ENCODE measurements at regions not wholly inside any gene's neighbourhood (a gene's known extent, or its start where the extent isn't known, plus 50 kb on each side); places are given as distances from the start of the nearest gene placed in this dataset.

DNA sequence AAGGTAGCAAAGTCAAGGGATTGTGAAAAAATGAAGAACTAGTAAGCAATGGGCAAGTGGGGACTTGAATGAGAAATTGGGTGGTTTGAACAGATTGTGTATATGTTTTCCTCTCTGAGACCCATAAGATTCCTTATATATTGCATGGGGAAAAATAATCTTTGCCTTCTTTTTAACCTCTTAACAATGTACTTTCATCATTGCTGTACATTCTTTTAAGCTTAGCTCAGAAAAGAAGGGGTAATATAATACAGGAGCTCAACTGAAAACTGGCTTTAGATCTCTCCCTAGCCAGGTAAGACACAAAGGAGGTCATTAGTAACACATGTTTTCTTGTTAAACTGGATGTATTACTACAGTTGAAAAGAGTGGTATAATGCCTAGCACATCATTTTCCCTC is 287.2 kb downstream of the RNF144B start:
- no peak for DNase-seq

- no peak for DNase-seq
These were observed 288.7 kb downstream of the RNF144B start for GRCh38 chr6:18675881-18676280.

- no peak for DNase-seq
These were observed 289.4 kb downstream of the RNF144B start for GRCh38 chr6:18676548-18676947.

GRCh38 chr6:18680842-18681241 is 293.7 kb downstream of the RNF144B start:
- DNase-seq = no peak

GRCh38 chr6:18681832-18682503 is 294.8 kb downstream of the RNF144B start:
- no peak for DNase-seq

- no peak for DNase-seq
These were observed 297.2 kb downstream of the RNF144B start for GRCh38 chr6:18684343-18684742.

- DNase-seq = no peak
These were observed 306.0 kb downstream of the RNF144B start for GRCh38 chr6:18692929-18693685.

- no peak for DNase-seq
These were observed 306.7 kb downstream of the RNF144B start for GRCh38 chr6:18693881-18694280.

- DNase-seq = no peak
These were observed 316.4 kb downstream of the RNF144B start for GRCh38 chr6:18703546-18703945.

DNA sequence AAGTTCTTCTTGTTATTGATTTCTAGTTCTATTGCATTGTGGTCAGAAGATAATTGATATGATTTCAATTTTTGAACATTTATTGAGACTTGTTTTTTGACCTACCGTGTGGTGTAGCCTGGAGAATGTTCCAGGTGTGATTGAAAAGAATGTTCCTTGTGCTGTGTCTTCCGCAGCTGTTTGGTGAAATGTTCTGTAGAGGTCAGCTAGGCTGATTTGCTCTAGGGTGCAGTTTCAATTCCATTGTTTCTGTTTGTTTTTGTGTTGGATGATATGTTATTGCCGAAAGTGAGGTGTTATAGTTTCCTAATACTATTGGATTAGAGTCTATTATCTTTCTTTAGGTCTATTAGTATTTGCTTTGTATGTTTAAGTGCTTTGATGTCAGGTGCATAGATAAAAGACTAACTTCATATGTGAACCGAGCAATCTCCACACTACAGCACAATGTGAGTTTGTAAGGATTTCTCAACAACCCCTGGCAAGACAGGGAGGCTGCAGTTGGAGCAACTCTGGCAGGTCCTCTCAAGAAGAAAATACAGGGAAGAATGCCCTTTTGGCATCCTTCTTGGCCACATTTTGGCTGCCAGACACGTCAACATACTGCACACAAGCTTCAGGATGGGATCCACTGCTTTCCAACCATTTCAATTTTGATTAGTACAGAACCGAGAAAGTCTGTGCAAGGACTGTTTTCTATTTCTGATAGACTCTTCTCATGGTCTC is 320.7 kb downstream of the RNF144B start:
- no peak for DNase-seq

GRCh38 chr6:18712595-18712994 is 325.4 kb downstream of the RNF144B start:
- no peak for DNase-seq

DNA sequence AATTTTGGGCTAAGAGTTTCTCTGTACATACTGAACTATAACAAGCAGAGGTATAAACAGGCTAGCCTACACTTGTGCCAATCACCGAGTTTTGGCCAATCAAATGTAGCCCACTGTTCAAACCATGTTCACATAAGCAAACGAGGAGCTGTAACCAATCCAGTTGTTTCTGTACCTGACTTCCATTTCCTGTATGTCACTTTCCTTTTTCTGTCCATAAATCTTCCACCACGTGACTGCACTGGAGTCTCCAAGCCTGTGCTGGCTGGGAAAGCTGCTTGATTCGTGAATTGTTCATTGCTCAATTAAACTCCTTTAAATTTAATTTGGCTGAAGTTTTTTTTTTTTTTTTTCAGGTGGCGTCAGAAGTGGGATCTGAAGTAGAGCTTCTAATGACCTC is 332.9 kb downstream of the RNF144B start:
- DNase-seq = no peak

DNA sequence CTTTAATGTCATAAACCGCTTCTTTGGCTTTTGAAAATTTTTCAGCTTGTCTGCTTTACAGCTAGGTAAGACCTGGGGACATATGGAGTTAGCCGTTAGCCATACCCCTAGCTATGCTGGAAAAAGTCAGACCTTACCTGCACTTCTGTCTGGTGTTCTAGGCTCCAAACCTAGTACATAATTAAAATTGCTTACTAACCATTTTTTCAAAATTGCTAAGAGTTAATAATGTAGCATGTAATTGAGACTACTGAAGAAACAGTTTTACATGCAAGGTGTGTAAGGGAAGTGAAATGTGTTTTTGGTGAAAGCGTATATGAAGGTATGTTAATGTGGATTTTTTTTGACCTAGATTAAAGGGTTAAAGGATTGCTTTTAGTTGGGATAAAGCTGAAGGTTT is 336.9 kb downstream of the RNF144B start:
- no peak for DNase-seq

GRCh38 chr6:18725449-18725848 is 338.3 kb downstream of the RNF144B start:
- DNase-seq = no peak

DNA sequence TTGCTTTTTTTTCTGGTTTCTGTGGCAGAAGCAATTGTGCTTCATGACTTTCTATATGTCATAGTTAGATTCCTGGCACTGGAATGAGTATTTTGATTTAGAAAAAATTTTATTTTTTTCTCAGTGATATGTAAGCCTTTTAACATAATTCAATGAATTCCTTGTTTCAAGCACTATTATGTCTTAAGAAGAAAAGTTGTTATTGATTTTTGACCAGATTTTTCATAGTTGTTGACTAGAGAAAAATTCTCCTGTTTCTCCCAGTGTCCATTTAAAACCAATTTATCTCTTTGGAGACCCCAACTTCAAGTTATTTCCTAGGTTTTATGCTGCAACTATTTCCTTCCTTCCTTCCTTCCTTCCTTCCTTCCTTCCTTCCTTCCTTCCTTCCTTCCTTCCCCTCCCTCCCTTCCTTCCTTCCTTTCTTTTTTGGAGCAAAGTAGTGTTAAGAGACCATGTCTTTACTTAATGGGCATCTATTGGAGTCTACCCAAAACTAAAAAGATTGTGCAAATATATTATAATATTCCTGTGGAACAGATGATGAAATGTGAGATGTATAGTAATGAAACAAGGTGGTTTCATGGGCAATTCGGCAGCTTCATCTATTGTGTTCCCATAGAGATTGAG is 346.9 kb downstream of the RNF144B start:
- no peak for DNase-seq

- DNase-seq = no peak
These were observed 354.6 kb downstream of the RNF144B start for GRCh38 chr6:18741741-18742140.

DNA sequence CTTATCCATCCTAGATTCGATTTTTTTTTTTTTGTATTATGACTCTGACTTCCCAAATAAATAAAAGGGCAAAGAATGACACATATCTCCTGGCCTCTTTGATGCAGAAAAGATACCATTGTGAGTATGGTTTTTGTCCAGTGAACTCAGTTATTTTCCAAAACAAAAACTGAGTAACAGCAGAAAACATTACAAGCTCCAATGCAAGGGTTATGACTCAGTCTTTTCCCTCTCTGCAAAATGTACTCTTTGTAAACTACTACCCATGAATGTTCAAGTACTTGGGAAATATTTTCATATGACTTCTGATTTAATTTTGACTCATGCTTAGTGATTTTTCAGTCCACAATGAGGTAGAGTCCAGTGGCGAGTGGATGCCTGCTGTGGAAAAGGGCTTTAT is 355.3 kb downstream of the RNF144B start:
- DNase-seq = no peak

GRCh38 chr6:18746727-18747126 is 359.6 kb downstream of the RNF144B start:
- no peak for DNase-seq

DNA sequence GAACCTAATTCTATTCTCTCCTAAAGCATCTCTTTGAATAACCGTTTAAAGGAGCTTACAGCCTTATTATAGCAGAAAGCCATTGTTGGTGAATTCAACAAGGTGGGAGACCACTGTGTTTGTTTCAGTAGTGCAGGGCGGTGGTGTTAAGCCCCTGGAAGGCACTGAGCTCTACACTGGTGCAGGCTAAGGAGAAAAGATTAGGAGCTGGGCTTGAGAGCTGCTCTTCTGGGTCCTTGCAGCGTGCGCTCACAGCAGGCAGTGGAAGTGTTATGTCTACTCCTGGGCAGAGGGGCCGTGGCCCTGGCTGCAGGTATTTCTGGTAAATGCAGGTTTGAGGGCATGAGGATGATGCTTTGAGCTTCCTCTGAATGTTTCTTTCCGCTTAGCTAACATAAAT is 361.2 kb downstream of the RNF144B start:
- no peak for DNase-seq

DNA sequence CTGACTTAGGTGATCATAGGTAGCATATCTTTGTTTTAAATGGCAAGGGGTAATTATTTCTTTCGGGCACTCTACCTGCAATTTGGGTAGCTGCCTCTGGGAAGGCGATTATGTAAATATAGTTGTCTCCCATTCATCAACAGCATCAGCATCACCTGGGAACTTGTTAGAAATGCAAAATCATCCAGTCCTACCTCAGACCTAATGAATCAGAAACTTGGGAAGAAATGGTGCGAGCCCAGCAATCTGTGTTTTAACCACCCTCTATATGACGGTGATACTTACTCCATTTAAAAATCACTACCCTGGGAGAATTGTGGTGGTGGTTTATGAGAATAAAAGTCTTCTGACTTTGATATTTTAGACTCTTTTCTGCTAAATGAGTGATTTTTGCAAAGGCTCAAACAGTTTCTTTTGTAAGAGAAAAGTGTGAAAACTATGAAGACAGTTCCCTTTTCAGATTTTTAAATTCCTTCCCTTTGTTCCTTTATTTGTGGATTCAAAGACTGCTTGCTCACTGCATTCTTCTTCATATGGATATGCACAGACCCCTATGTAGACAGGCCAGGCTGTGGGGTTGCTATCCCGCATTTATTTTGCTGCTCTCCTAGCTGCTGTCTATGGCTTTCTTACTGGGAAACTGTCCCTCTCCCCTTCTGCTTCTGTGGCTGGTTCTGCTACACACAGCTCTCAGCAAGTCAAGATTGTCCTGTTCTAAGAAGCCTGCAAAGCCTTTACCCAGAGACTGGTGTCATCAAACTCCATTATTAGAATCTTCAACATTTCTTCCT is 365.3 kb downstream of the RNF144B start:
- no peak for DNase-seq

- no peak for DNase-seq
These were observed 365.9 kb downstream of the RNF144B start for GRCh38 chr6:18753076-18753475.

DNA sequence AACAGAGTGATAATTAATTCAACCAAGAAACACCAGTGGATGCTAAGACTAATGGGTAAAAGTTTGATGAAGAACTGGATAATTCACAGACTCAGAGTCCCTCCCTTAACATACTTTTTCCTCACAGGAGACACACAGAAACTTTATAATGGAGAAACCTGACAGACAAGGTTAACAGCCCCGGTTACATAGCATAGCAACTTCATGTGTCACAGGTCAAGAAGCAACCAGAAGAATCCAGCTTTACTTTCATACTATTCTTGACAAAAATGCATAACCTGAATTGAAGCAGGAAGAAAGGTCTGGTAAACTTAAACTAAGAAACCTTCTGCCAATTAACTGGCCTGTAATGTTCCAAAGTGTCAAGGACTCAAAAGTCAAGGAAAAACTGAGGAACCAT is 375.9 kb downstream of the RNF144B start:
- DNase-seq = no peak

DNA sequence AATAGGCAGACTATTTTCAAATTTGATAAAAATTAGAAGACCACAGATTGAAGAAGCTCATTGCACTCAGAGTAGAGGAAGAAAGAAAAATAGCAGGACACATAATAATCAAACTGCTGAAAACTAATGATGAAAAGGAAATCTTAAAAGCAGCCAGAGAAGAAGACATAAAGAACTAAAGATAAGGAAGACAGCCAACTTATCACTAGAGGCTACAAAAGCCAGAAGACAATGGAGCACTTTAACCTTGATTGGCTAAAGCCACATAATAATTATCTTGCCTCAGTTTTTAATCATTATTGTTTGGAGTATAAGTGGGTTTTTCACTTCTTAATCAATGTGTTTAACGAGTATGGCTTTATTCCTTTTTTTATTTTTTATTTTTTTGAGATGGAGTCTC is 397.6 kb downstream of the RNF144B start:
- no peak for DNase-seq

Data from islet precursor cell (in vitro differentiated cells).